Right ventricle myocardium inferior (tissue), 1 donor: ENCODE measurements at regions not wholly inside any gene's neighbourhood (a gene's known extent, or its start where the extent isn't known, plus 50 kb on each side); places are given as distances from the start of the nearest gene placed in this dataset.
A peak's percentile ranks its signal among the peaks of the same experiment; 100 is the strongest.

Source experiments
- ATAC-seq: fragments of 200-7000 bp; cut with Tn5 transposase; one replicate; pipeline ENCODE4 v1.9.1; 2020; ENCODE audit warnings: mild to moderate bottlenecking, moderate library complexity
- DNase-seq: peaks from one replicate; pipeline ENCODE4 v3.0.0; 2021; ENCODE audit errors: missing footprints
- intact Hi-C: fragments of 100-400 bp; cut with DNase I; formaldehyde crosslinking; loops from one replicate; pipeline ENCODE4 v1.11.0; 2022
- donor health status: DM: no; HTN: yes; CAD: no; lungs with severe emphysema.

DNA sequence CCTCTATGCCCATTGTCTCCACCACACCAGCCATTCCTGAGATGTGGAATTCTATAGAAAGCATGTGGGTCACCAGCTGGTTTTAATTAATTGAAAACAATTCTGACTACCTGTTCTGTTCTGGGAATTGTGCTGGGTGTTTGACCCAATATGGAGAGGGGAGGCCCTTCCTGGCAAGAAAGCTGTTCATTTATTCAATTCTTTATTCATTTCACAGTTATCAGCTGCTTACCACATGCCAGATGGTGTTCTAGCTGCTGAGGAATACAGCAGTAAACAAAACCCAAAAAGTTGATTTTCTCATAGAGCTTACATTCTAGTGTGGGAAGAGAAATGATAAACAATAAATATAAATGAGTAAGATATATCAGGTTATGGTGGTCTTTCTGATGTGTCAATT, 296.1 kb upstream of the RASGRP1 start:
- no peak for DNase-seq
- no peak for ATAC-seq
- intact Hi-C loops: no loop called here

DNA sequence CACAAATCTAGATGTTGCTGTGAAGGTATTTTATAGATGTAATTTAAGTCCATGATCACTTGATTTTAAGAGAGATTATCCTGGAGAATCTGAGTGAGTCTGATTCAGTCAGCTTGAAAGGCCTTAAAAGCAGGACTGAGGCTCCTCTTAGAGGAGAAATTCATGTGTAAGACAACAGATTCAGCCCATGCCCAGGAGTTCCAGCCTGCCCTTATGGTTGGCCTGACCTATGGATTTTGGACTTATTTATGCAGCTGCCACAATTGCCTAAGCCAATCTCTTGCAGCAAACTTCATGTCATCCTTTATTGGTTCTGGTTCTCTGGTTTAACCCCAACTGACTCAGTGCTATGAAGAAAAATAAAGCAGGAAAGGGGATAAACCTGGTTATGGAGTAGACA, 296.5 kb upstream of the RASGRP1 start:
- intact Hi-C loops: no loop called here
- DNase-seq (no peak), ATAC-seq (no peak)

DNA sequence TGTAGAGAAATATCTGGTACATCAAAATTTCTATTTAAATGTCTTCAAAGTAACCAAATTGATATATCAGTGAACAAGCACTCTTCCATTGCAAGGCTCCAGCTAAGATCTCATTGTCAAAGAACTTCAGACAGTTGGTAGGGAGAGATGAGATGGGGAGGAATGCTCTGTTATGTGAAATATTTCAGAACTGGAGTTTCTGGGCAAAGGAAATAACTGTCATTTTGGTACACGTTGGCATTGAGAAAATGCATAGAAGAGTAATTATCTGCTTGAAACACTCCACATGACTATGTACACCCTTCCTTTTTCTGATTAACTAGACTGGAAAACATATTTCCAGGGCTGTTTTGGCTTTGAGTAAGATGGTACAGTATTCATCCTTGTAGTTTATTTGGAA, 297.5 kb upstream of the RASGRP1 start:
- intact Hi-C loops: no loop called here
- ATAC-seq (no peak), DNase-seq (no peak)

DNA sequence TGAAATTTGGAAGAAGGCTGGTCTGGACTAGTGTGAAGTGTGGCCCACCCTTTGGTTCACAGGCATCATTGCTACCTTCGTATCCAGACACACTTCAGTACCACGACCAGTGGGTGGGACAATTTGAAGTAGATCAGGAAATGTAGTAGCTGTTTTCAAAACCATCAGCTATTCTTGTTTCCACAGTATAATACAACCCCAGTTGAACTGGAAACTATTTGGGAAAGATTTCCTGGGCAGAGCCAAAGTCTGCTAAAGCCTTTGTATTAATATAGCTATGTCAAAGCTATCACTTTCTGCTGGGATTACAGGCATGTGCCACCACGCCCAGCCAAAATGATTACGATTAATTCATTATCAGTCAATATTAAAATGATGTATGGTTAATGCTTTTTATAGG, 298.8 kb upstream of the RASGRP1 start:
- intact Hi-C loops: no loop called here
- ATAC-seq: no peak

DNA sequence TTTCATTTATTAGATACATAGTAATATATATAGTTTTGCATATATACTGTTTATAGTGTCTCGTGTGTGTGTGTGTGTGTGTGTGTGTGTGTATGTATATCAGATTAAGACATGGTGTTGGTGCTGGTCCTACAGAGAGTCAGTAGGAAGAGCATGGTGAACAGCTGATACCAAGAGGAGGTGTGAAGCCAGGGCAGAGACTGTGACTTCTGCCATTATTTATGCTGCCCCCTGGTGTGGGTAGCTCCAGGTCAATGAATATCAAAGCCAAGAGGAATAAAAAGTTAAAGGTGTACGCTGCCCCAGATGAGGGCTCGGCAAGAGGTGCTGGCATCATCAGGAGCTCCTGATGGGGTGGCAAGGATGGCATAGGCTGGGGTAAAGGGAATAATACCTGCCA, 299.5 kb upstream of the RASGRP1 start:
- no peak for ATAC-seq
- intact Hi-C loops: no loop called here
- DNase-seq: no peak

More for the DNA sequence above, 298.8 kb upstream of the RASGRP1 start:
- no peak for DNase-seq

DNA sequence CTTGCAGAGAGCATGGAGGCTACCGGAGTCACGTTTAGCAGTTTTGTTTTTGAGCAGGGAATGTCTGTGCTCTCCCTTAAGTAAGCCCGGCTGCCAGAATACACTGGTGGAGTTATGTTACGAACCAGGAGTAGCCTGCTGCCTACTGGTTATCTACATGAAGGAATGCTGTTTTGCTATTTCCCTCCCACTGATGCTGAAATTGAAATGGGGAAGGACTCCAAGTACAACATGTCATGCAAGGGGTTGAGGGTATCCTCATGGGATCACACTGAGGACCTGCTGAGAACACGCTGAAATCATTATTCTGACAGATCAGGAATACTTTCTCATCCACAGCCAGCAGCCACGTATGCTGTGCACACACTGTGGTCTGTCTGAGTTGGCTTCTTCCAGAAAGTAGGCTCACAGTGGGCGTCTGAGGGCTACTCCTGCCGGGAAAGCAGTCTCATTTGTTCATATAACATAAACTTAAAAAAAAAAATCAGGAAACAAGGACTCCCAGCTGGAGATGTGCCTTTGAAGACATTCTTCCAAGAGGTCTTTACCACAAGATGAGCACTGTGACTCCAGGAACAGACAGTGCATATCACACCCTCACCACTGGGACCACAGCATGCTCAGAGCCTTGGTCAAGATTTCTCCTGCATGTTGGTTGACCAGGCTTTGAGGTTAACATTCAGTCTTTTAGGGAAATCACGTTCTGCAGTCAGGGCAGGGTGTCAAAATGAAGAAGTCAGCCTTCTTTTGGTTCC, 300.4 kb upstream of the RASGRP1 start:
- DNase-seq (peak; percentile 62), ATAC-seq (peak; percentile 91)
- intact Hi-C loops: no loop called here

DNA sequence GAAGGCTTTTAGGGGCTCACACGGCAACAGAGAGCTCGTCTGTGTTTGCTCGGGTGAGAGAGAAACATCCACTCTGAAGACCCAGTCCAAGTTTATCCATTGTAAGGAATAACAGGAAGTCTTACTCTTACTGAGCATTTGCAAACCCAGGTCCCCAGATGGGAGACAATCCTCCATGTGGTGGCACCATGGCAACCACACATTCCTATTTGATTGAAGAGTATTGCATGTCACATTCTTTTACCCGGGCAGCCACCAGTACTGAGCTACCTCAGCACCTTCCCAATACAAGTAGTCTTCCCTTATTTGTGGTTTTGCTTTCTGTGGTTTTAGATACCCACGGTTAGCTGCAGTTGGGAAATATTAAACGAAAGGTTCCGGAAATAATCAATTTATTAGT, 302.9 kb upstream of the RASGRP1 start:
- no peak for ATAC-seq

DNA sequence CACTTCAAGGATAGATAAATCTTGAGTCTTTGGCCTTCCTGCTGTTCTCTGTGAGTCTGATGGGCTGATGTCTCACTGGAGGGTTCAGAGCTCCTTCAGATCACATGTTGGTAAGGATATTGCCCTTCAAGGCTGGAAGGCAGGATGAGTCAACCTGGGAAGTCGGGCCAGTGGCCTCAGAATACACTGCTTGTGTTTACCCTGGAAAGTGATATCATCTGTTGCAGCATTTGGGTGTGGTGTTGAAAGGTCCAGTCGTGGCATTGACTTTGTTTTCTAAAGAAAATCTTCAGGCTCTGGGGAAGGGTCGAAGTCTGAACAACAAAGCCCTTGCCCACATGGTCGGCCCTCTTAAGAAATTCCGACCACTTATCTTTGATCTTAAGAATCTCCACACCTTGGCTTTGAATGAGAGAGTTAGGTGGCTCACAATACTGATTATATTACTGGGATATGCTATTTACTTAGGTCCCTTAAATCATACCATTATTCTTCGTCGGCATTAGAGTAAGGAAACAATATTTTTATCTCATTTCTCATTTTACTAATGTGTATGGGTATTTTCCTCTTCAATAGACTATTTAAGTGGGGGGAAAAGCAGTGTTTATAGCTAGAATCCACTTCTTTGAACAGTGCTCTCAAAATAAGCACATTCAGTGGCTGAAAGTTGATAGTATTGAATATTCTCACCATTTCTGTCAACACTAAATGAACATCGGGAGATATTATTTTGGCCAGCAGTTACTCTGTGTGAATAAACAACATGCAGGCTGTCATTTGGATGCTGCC, 303.9 kb upstream of the RASGRP1 start:
- DNase-seq (peak; percentile 52), ATAC-seq (no peak)
- intact Hi-C loops: no loop called here

More for the DNA sequence above, 302.9 kb upstream of the RASGRP1 start:
- intact Hi-C loops: no loop called here
- no peak for DNase-seq

DNA sequence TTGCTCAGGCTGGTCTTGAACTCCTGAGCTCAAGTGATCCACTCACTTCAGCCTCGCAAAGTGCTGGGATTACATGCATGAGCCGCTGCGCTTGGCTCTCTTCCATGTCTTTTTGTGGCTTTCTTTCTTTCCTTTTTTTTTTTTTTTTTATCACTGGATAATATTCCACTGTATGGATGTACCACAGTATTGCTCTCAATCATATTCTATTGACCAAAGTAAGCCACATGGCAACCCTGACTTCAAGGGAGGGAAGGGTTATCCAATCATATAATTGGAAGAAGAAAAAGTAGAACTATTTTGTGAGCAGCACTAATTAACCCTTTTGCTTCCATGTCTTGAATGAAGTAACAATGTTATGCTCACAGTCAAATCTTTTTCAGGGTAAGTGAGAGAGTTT, 307.0 kb upstream of the RASGRP1 start:
- ATAC-seq (no peak), DNase-seq (no peak)
- intact Hi-C loops: no loop called here

DNA sequence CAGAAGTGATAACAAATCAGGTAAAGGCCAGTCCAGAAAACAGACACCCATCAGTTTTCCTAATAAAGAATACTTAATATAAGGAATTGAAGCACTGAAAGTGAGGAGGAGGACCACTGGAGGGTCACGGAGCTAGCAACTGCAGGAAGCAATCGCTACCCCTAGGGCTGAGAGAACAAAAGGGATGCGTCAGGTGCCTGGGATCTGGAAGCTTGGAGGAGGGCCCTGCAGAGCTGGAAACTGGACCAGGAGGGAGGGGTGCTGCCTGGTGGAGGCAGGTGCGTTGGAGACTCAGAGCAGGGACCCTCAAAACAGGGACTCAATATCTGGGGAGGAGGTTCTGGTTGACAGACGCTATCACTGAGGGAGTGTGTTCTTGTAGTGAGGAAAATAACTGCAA, 308.1 kb upstream of the RASGRP1 start:
- intact Hi-C loops: no loop called here
- DNase-seq (no peak), ATAC-seq (no peak)

DNA sequence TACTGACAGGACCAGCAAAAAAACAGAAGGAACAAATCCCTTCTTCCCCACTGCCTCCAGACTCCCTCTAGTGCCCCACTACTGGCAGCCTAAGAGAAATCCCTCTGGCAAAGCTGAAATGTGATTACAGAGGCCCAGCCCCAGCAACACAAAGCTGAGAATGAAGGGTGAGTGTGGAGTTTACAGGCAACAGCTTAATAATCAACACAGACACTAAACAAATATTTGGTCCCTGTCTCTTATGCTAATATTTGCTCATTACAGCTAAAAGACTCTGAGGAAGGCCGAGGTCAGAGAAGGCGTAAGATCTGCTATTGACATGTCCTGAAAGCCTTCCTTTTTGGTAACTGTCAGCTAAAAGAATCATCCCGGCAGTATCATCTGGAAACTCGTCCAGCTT, 308.5 kb upstream of the RASGRP1 start:
- intact Hi-C loops: no loop called here
- DNase-seq (no peak), ATAC-seq (peak; percentile 36)

DNA sequence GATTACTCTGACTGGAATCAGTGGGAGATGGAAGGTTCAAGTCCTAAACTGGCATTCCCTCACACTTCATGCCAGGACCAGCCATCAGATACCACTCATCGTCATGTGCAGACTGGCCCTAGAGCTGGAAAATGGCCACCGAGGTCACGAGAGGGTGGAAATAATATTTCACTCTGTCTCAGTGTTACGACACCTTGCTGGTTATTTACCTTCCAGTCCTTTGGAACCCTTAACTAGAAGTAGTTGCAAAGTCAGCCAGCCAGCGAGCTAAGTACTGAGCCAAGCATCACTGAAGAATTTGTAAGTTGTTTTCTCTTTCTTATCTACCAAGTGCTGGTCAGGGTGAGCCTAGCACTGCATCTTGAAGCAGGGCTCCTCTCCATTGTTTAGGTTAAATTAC, 309.9 kb upstream of the RASGRP1 start:
- DNase-seq (no peak), ATAC-seq (no peak)
- intact Hi-C loops: no loop called here

DNA sequence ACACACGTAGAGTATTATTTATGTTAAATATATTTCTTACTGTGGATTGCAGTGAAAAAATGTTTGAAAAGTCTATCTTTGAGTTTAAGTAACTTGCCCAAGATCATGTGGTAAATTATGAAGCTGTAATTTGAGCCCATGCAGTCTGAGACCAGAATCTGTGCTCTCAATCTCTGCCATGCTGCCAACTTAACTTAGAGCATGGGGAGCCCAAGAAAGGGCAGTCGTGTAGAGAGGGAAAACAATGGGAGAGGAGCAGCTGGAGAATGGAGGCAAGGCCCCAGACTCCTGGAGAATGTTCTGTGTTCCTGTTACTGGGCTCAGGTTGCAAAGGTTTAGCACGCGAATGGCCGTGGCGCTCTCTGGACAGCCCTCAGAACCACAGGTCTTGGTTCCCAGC, 311.6 kb upstream of the RASGRP1 start:
- ATAC-seq: no peak
- intact Hi-C loops: no loop called here
- DNase-seq: no peak

DNA sequence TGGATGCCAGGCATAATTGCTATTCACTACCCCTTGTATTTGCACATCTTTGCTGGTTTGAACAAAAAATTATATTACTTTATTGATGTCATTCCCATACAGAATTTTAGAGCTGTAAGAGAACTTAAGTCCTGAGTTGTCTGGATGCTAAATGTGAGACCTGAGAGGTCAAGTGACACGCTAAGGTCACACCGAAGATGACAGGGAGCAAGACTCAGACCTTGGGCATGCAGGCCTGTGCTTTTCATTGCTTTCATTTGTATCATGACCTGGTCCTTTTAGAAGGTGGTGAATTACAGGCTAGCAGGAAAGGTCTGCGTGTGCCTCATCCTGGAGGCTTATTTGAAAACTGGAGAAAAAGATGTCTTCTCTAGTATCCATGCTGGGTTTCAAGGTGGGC, 312.0 kb upstream of the RASGRP1 start:
- intact Hi-C loops: no loop called here
- no peak for ATAC-seq
- no peak for DNase-seq

DNA sequence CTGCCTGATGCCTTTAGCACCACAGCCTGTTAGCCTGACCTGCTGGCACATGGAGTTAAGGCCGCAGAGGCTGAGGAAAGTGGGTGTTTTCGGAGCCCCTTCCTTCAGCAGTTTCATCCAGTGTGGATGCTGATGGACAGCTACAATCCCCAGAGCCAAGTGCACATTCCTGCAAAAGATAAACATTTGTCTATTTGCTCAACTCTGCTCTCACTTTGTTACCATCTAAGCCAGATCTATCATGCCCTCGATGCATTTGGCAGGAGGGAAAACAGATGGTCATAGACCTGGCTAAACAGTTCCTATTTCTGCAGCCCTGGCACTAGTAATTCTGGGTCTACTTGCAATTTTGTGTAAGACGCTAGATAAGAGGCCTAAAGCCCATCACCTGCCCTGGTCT, 312.9 kb upstream of the RASGRP1 start:
- DNase-seq (no peak), ATAC-seq (no peak)
- intact Hi-C loops: no loop called here

DNA sequence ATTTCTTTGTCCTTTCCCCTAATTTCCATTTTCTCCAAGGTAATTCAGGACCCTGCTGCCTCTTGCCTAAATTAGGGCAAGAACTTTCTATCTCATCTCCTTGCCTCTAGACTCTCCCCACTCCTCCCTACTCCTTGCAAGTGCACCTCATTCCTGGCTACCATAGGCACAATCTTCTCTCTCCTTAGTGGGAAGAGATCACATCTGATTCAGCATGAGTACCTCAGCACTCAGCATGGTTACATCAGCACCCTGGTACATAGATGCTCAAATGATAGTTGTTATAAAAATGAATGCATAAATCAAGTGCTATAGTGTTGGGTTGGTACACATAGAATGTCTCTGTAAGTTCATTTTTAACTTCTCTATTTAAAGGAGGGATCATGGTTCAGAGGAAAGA, 313.4 kb upstream of the RASGRP1 start:
- intact Hi-C loops: no loop called here
- DNase-seq (no peak), ATAC-seq (no peak)

DNA sequence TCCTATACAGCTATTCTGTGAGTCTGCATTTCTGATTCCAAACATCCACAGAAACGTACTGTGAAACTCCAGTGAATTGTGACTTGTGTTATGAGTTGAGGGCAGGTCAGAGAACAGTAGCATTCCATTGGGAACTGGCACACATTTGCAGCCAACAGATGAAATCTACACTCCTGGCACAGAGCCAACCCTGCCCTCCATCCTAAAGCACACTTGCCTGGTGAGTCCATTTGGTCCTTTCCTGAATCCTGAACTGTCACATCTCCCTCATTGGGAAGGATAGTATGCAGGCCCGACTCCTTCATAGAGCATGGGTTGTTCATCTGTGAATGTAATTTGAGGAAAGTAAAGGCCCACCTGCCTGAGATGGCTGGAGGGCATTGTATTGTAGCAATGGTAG, 314.3 kb upstream of the RASGRP1 start:
- no peak for DNase-seq
- intact Hi-C loops: no loop called here
- no peak for ATAC-seq

DNA sequence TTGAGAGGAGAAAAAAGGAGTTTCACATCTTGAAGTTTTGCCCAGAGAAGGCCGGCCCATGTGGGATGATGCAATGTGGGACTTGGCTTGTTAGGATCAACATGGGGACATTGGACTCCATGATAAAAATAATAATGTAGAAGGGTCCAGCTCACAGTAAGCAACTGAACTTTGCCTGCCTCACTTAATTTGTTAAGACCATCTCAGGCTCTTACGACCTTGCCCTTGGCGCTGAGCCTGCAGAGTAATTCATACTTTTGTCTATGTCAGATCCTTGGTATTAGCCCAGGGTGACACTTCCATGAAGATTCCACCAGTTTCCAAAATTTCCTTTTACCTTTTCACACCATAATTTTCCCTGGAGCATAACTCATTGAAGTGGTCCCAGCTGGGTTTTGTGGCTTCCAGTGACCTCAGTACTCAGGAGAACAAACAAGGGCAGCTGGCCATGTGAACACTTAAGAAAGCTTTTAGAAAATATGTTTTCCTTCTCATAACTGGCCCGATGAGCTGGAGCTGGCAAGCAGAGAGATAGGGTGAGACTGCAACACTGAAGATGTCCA, 315.4 kb upstream of the RASGRP1 start:
- peak; percentile 60 for DNase-seq
- ATAC-seq: peak; percentile 87
- intact Hi-C loops: no loop called here

DNA sequence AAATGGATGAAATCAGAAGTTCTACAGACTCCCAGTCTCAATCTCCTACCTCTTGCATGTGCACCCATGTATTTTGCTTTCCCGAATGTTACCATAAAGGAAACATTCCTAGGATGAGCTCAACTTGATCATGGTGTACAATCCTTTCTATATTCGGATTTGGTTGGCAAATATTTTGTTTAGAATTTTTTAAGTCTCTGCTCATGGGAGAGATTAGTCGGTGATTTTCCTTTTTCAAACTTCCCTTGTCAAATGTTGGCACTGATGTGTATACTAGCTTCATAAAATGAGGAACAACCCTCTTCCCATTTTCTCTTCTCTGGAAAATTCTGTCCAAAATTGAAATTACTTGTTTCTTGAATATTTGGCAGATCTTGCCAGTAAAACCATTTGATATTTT, 317.6 kb upstream of the RASGRP1 start:
- intact Hi-C loops: no loop called here
- no peak for ATAC-seq

DNA sequence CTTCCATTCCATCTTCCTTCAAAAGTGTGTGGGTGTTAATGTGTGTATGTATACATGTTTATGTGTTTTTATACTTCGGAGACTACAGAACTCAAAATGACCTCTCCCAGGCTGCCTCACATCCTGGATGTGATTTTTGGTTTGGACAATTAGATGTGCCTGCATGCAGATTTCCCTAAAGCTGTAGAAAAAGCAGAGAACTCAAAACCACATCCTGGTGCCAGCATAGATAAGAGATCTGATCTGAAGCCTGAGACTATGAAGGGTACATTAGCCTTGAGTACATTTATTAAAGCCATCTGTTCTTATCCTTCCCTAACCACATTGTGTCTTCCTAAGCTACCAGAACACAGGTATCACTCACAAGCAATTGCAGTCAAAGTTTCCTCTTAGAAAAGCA, 319.4 kb upstream of the RASGRP1 start:
- ATAC-seq (no peak), DNase-seq (no peak)
- intact Hi-C loops: no loop called here

More for the DNA sequence above, 317.6 kb upstream of the RASGRP1 start:
- no peak for DNase-seq
